Panc1 (cell line): ENCODE measurements at regions not wholly inside any gene's neighbourhood (a gene's known extent, or its start where the extent isn't known, plus 50 kb on each side); places are given as distances from the start of the nearest gene placed in this dataset.

Source experiments
- POLR2AphosphoS5 ChIP-seq: IDR thresholded peaks from 2 replicates; pipeline ENCODE4 v1.6.1; 2012; ENCODE audit warnings: mild to moderate bottlenecking, low read depth, low read length, moderate library complexity
- TCF7L2 ChIP-seq: IDR thresholded peaks from 2 replicates; pipeline ENCODE4 v1.6.1; 2011; ENCODE audit warnings: mild to moderate bottlenecking, low read depth, low read length, inconsistent platforms
- TF ChIP-seq, protein P1 (sequence below): fragments of 450-650 bp; IDR thresholded peaks from 2 replicates; pipeline ENCODE4 v1.5.1; 2017; ENCODE audit warnings: mild to moderate bottlenecking

DNA sequence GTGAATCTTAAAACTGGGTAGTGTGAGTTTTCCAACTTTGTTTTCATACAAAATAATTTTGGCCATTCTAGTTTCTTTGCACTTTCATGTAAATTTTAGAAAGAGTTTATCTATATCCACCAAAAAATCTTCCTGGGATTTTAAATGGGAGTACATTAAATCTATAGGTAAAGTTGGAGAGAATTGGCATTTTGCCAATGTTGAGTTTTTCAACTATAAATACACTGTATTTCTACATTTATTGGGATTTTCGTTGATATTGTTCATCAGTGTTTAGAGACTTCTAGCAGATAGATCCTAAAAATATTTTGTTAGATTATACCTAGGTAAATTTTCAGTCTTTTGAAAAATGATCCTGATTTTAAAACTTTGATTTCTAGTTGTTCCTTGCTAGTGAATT lies 83.1 kb upstream of the CCDC54 start:
- TF ChIP-seq, protein P1, sequence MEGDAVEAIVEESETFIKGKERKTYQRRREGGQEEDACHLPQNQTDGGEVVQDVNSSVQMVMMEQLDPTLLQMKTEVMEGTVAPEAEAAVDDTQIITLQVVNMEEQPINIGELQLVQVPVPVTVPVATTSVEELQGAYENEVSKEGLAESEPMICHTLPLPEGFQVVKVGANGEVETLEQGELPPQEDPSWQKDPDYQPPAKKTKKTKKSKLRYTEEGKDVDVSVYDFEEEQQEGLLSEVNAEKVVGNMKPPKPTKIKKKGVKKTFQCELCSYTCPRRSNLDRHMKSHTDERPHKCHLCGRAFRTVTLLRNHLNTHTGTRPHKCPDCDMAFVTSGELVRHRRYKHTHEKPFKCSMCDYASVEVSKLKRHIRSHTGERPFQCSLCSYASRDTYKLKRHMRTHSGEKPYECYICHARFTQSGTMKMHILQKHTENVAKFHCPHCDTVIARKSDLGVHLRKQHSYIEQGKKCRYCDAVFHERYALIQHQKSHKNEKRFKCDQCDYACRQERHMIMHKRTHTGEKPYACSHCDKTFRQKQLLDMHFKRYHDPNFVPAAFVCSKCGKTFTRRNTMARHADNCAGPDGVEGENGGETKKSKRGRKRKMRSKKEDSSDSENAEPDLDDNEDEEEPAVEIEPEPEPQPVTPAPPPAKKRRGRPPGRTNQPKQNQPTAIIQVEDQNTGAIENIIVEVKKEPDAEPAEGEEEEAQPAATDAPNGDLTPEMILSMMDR: no peak
- no peak for TF ChIP-seq POLR2AphosphoS5
- TF ChIP-seq TCF7L2: no peak
